H1 (cell line): ENCODE measurements at regions not wholly inside any gene's neighbourhood (a gene's known extent, or its start where the extent isn't known, plus 50 kb on each side); places are given as distances from the start of the nearest gene placed in this dataset.

Experiments used
- CTCF ChIA-PET: fragments of 300-600 bp; sonication (Branson Sonifier 250); formaldehyde crosslinking; loops from one replicate; lab custom pipeline; 2021; ENCODE audit not compliant: partially characterized antibody; lab: Charles Lee
- POLR2A ChIA-PET: fragments of 300-600 bp; sonication (Branson Sonifier 250); formaldehyde crosslinking; loops from one replicate; lab custom pipeline; 2021; ENCODE audit warnings: inconsistent platforms; ENCODE audit not compliant: partially characterized antibody; lab: Charles Lee
- DNase-seq, 2 experiments: peaks; one replicate each; pipeline versions ENCODE4 v3.0.0 to v3.0.0-alpha.2; 2010 to 2022; ENCODE audit warnings: low spot score in 2 of 2, low read depth in 1 of 2, mixed read lengths in 1 of 2
- FAIRE-seq: peaks from 2 replicates; lab custom pipeline; 2011; peaks lifted over from hg19 to GRCh38; lab: Jason Lieb, UNC
- H2AFZ ChIP-seq: 2 replicates; pipeline ENCODE4 v1.8.1; 2012; ENCODE audit warnings: low read length, inconsistent platforms
- H2AK5ac ChIP-seq: 2 replicates; pipeline ENCODE4 v1.6.1; 2013; ENCODE audit warnings: low read depth, low read length
- H2BK120ac ChIP-seq: replicated peaks from 2 replicates; pipeline ENCODE3; 2013; ENCODE audit warnings: low read depth, low read length, inconsistent platforms
- H2BK12ac ChIP-seq: 2 replicates; pipeline ENCODE4 v1.6.1; 2013; ENCODE audit warnings: low read depth, low read length
- H2BK15ac ChIP-seq: 2 replicates; pipeline ENCODE4 v1.6.1; 2013; ENCODE audit warnings: low read length
- H2BK20ac ChIP-seq: 2 replicates; pipeline ENCODE4 v1.6.1; 2013; ENCODE audit warnings: low read length
- H2BK5ac ChIP-seq: 2 replicates; pipeline ENCODE4 v1.6.1; 2013; ENCODE audit warnings: low read depth, low read length
- H3K14ac ChIP-seq: 2 replicates; pipeline ENCODE4 v1.6.1; 2013; ENCODE audit warnings: inconsistent platforms; ENCODE audit not compliant: insufficient read length
- H3K18ac ChIP-seq: 2 replicates; pipeline ENCODE4 v1.6.1; 2013; ENCODE audit warnings: low read length; ENCODE audit errors: extremely low read depth
- H3K23ac ChIP-seq: 2 replicates; pipeline ENCODE4 v1.6.1; 2013; ENCODE audit warnings: inconsistent platforms; ENCODE audit not compliant: insufficient read length
- H3K23me2 ChIP-seq: 2 replicates; pipeline ENCODE4 v1.6.1; 2013; ENCODE audit warnings: low read depth, low read length
- H3K27ac ChIP-seq: 2 replicates; pipeline ENCODE4 v1.6.1; 2011; ENCODE audit warnings: low read depth, low read length, inconsistent platforms
- H3K27me3 ChIP-seq, 4 experiments: replicated peaks in 1 of 4; 1 replicate in 1 of 4; 2 replicates in 3 of 4; pipeline versions ENCODE4 v1.6.1 to v1.8.1; 2011 to 2013; ENCODE audit warnings: low read length in 3 of 4, mild to moderate bottlenecking in 3 of 4, inconsistent platforms in 2 of 4, mixed read lengths in 2 of 4, moderate library complexity in 1 of 4; ENCODE audit not compliant: control insufficient read depth in 3 of 4, insufficient read depth in 3 of 4; ENCODE audit errors: extremely low read depth in 1 of 4
- H3K36me3 ChIP-seq, 4 experiments: 2 replicates each; pipeline versions ENCODE4 v1.6.1 to v1.8.1; 2011 to 2013; ENCODE audit warnings: mild to moderate bottlenecking in 4 of 4, low read length in 3 of 4, moderate library complexity in 2 of 4, control low read depth in 1 of 4, inconsistent platforms in 1 of 4; ENCODE audit not compliant: insufficient read depth in 4 of 4, control insufficient read depth in 2 of 4
- H3K4ac ChIP-seq: replicated peaks from 2 replicates; pipeline ENCODE3; 2013; ENCODE audit warnings: low read length, low read depth, mixed read lengths, inconsistent platforms; ENCODE audit not compliant: insufficient read length
- H3K4me1 ChIP-seq, 4 experiments: replicated peaks in 1 of 4; 1 replicate in 1 of 4; 2 replicates in 3 of 4; pipeline versions ENCODE4 v1.6.1 to v1.8.1; 2011 to 2013; ENCODE audit warnings: low read length in 3 of 4, inconsistent platforms in 2 of 4, mixed read lengths in 1 of 4; ENCODE audit not compliant: insufficient read depth in 4 of 4, control insufficient read depth in 3 of 4
- H3K4me2 ChIP-seq, 2 experiments: 2 replicates each; pipeline versions ENCODE4 v1.6.1 to v1.8.1; 2011 to 2013; ENCODE audit warnings: low read depth in 2 of 2, low read length in 2 of 2, control low read depth in 1 of 2, inconsistent platforms in 1 of 2, mild to moderate bottlenecking in 1 of 2; ENCODE audit not compliant: insufficient read depth in 1 of 2
- H3K4me3 ChIP-seq, 4 experiments: fragments of 200-600, 300-600 bp in 1 of 4; sonication (generic), shearing (Covaris generic), sonication (Bioruptor Twin) in 1 of 4; 2 replicates each; pipeline versions ENCODE4 v1.5.1 to v1.8.1; 2011 to 2016; ENCODE audit warnings: low read length in 4 of 4, low read depth in 3 of 4, control low read depth in 2 of 4, inconsistent platforms in 2 of 4, mild to moderate bottlenecking in 2 of 4, mixed read lengths in 1 of 4, moderate library complexity in 1 of 4; ENCODE audit not compliant: insufficient read depth in 2 of 4; ENCODE audit errors: extremely low read depth in 1 of 4
- H3K56ac ChIP-seq: replicated peaks from 2 replicates; pipeline ENCODE3; 2013; ENCODE audit warnings: low read depth, mild to moderate bottlenecking, mixed read lengths, low read length, inconsistent platforms; ENCODE audit not compliant: insufficient read length
- H3K79me1 ChIP-seq: 2 replicates; pipeline ENCODE4 v1.6.1; 2013; ENCODE audit warnings: low read depth, low read length, control low read depth
- H3K79me2 ChIP-seq, 2 experiments: 2 replicates each; pipeline versions ENCODE4 v1.6.1 to v1.8.1; 2012 to 2013; ENCODE audit warnings: low read length in 2 of 2, mild to moderate bottlenecking in 2 of 2, inconsistent platforms in 1 of 2; ENCODE audit not compliant: insufficient read depth in 2 of 2, control insufficient read depth in 1 of 2
- H3K9ac ChIP-seq, 4 experiments: replicated peaks in 1 of 4; 1 replicate in 1 of 4; 2 replicates in 3 of 4; pipeline versions ENCODE4 v1.6.1 to v1.8.1; 2011 to 2013; ENCODE audit warnings: low read depth in 3 of 4, low read length in 3 of 4, control low read depth in 2 of 4, mild to moderate bottlenecking in 2 of 4, moderate library complexity in 2 of 4, inconsistent platforms in 1 of 4; ENCODE audit errors: extremely low read depth in 1 of 4
- H3K9me3 ChIP-seq, 2 experiments: 2 replicates each; pipeline versions ENCODE4 v1.6.1 to v1.8.1; 2012 to 2013; ENCODE audit warnings: mild to moderate bottlenecking in 2 of 2, moderate library complexity in 2 of 2, control low read depth in 1 of 2, inconsistent platforms in 1 of 2, low read depth in 1 of 2, low read length in 1 of 2, mixed read lengths in 1 of 2; ENCODE audit not compliant: insufficient read depth in 2 of 2
- H4K20me1 ChIP-seq, 2 experiments: replicated peaks in 1 of 2; 2 replicates each; pipeline versions ENCODE3 to v1.8.1; 2011 to 2013; ENCODE audit warnings: inconsistent platforms in 2 of 2, low read length in 2 of 2, mild to moderate bottlenecking in 1 of 2; ENCODE audit not compliant: insufficient read depth in 2 of 2, control insufficient read depth in 1 of 2
- H4K5ac ChIP-seq: 2 replicates; pipeline ENCODE4 v1.6.1; 2013; ENCODE audit warnings: low read length, low read depth, mixed read lengths, inconsistent platforms; ENCODE audit not compliant: insufficient read length
- H4K8ac ChIP-seq: 2 replicates; pipeline ENCODE4 v1.8.0; 2013; ENCODE audit warnings: mild to moderate bottlenecking, moderate library complexity, low read length, inconsistent platforms; ENCODE audit not compliant: insufficient read depth; ENCODE audit errors: extremely low read depth
- H4K91ac ChIP-seq: replicated peaks from 2 replicates; pipeline ENCODE3; 2013; ENCODE audit warnings: low read length, mixed read lengths, inconsistent platforms; ENCODE audit not compliant: insufficient read length
- RNF2 ChIP-seq: fragments of 200-900, 300-1000 bp; sonication (generic); IDR thresholded peaks from 2 replicates; pipeline ENCODE4 v1.7.1; 2016; ENCODE audit warnings: borderline replicate concordance, low read depth, mild to moderate bottlenecking, antibody characterized with exemption, low read length; ENCODE audit not compliant: poor library complexity, severe bottlenecking; ENCODE audit errors: missing control alignments
- YY1 ChIP-seq: IDR thresholded peaks from 2 replicates; pipeline ENCODE4 v1.6.1; 2011; ENCODE audit warnings: low read depth, mild to moderate bottlenecking, low read length
- WGBS, 2 experiments: shearing (Covaris generic) in 1 of 2; methylation state at CpG; one replicate each; pipeline versions ENCODE4 v1.1.6 to v1.1.7; 2013 to 2015; ENCODE audit warnings: low lambda C conversion rate in 2 of 2, mixed read lengths in 2 of 2, inconsistent platforms in 1 of 2, low coverage in 1 of 2, missing lambda C conversion rate in 1 of 2; ENCODE audit not compliant: insufficient replicate concordance in 2 of 2, insufficient coverage in 1 of 2, insufficient read length in 1 of 2; ENCODE audit errors: extremely low coverage in 1 of 2, missing lambda C conversion rate in 1 of 2; 5-methylcytosine and 5-hydroxymethylcytosine counted together

DNA sequence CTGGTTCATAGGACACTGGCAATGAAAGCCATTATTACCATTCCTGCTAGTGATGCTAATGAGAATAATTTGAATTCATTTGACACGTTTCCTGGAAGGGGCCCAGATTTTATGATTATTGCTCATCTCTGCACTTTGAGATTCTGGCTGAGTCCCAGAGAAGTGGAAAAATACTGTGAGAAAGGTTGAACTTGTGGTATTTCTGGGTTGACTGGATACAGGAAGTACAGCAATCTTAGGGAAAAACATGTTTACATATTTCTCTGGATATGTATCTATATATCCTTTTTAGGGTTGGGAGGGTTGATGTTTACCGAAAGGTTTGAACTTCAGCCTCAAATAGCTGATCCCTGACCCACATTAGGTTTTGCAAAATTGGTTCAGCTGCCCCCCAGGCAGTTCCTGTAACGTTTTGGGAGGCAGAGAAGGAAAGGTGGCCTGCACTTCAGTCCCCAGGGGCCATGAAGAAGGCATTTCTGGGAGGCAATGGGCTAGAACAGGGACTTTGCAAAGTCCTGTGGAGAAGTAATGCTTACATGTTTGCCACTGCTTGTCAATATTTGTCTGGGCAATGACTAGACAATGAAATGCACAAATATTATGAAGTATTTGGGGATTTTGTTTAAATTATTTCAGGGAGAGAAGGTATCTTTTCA is 253.7 kb upstream of the PITRM1 start:
- Histone ChIP-seq H3K27me3 (no peaks in the 10 kb centered on the region), H4K8ac (no peak overlapping the region), H3K4me3 (no peak overlapping the region), H3K79me2 (no peaks in the 10 kb centered on the region), H2BK20ac (no peak overlapping the region), H3K18ac (no peak overlapping the region), H3K4me2 (no peak overlapping the region), H3K23me2 (peaks cover 3% of the 10 kb centered on the region; the same call in 1 of the 2 replicates), H2BK12ac (no peak overlapping the region), H4K91ac (no peak overlapping the region), H2BK120ac (no peak overlapping the region), H4K20me1 (no peaks in the 10 kb centered on the region), H3K4ac (no peak overlapping the region), H3K9ac (no peak overlapping the region), H3K27ac (no peak overlapping the region), H3K9me3 (no peaks in the 10 kb centered on the region), H2BK5ac (no peak overlapping the region), H2BK15ac (no peak overlapping the region), H4K5ac (no peak overlapping the region), H3K79me1 (no peaks in the 10 kb centered on the region), H3K23ac (no peak overlapping the region), H2AK5ac (no peak overlapping the region), H3K36me3 (no peaks in the 10 kb centered on the region), H3K4me1 (no peaks in the 10 kb centered on the region; a peak in 1 of 7 replicates), H3K56ac (no peak overlapping the region), H3K14ac (no peak overlapping the region), H2AFZ (no peak overlapping the region)
- POLR2A ChIA-PET, result no interaction called here
- FAIRE-seq, result no peak
- whole genome bisulfite sequencing, 2 experiments, result 80% methylated on average over 3 of the region's 3 CpGs; no CpG with 5 or more reads in 1 of the 2 experiments
- CTCF ChIA-PET, result no interaction called here
- TF ChIP-seq YY1 (no peak), RNF2 (no peak)
- no peak for DNase-seq
